SH-SY5Y (cell line): ENCODE measurements at regions not wholly inside any gene's neighbourhood (a gene's known extent, or its start where the extent isn't known, plus 50 kb on each side); places are given as distances from the start of the nearest gene placed in this dataset.

ENCODE experiments used
- GATA2 ChIP-seq: IDR thresholded peaks from 2 replicates; pipeline ENCODE4 v1.6.1; 2011; ENCODE audit warnings: mild to moderate bottlenecking, low read depth, low read length
- GATA3 ChIP-seq: IDR thresholded peaks from 2 replicates; pipeline ENCODE4 v1.6.1; 2011; ENCODE audit warnings: low read depth, mild to moderate bottlenecking, low read length, moderate library complexity

GRCh38 chr20:48298851-48299484 lies 513.7 kb upstream of the SULF2 start:
- TF ChIP-seq GATA2: peak; percentile 94
- peak; percentile 76 for TF ChIP-seq GATA3

- TF ChIP-seq GATA3 (no peak), GATA2 (no peak)
Measured at GRCh38 chr20:48298433-48298832, 513.2 kb upstream of the SULF2 start.

DNA sequence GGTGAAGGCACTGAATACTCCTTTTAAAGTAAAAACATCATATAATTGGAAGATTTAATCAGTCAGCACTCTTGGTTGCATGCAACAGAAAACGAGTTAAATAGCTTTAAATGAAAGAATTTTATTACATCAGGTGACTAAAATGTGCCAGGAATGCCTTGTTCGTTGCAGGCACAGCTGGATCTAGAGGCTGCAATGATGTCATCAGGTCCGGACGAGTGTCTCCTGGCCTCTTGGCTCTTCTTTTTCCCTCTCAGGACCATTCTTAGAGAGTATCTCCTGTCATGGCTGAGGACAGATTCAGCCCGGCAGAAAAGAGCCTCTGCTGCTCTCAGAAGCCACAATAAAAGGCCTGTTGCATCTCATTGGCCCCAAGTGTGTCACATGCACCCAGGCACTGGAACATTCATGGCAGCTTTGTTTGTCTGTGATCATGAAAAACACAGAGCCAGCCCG lies 510.7 kb upstream of the SULF2 start:
- TF ChIP-seq GATA3: no peak
- no peak for TF ChIP-seq GATA2

DNA sequence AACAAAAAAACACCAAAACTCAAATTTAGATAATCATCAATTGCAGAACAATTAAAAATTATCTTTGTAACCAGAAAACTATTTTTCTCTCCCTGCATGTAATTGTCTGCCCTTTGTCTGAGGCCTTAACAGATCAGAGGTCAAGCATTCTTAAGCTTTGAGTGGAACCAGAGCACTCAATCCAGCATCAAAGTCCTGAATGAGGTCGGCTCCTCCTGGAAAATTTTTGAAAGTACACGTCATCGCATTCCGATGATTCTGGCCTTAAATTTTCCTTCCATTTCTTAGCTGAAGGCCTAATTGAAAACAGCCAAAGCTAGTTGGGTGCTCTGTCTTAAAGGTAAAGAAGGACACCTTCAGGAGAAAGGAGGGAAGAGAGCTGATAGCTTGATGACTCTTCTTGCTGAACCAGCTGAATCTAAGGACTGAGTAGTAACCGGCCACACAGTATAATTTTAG lies 510.2 kb upstream of the SULF2 start:
- no peak; the same call in 1 of the 2 replicates for TF ChIP-seq GATA2
- no peak for TF ChIP-seq GATA3

DNA sequence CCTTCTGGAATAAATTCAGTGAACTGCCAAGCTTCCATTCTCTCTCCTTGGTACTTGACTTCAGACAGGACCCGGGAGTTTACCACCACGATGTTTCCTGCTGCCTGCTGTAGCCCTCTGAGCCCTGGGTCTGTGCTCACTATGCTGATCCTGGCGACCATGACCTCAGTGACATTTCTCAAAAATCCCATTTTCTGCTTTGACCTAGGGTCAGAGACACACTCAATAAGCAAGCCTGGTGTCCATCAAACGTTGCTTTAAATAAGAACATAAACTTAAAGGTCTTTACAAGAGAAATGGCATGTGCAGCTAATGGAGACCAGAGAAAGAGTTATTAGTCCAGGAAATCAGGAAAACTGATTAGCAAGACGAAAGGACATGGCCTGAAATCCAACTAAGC lies 509.7 kb upstream of the SULF2 start:
- TF ChIP-seq GATA3 (no peak), GATA2 (no peak)

DNA sequence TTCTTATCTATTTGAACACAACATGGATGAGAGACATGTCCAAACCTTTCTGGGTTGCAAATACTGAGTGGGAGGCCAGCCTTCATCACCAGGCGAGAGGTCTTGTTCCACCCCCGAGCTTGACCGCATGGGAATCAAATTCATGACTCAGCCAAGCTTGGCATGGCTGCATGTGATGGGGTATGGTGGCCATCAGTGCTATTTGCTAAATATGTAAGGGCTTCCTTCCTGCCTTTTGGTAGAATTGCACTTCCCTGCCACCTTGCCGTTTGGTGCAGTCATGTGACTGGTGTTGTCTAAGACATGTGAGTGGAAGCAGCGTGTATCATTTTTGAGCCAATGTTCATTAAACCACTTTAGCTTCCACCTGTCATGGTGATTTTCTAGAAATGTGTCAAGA lies 508.9 kb upstream of the SULF2 start:
- TF ChIP-seq GATA2 (no peak), GATA3 (no peak)

- TF ChIP-seq GATA2 (no peak), GATA3 (no peak)
Measured at GRCh38 chr20:48293671-48294070, 508.4 kb upstream of the SULF2 start.

DNA sequence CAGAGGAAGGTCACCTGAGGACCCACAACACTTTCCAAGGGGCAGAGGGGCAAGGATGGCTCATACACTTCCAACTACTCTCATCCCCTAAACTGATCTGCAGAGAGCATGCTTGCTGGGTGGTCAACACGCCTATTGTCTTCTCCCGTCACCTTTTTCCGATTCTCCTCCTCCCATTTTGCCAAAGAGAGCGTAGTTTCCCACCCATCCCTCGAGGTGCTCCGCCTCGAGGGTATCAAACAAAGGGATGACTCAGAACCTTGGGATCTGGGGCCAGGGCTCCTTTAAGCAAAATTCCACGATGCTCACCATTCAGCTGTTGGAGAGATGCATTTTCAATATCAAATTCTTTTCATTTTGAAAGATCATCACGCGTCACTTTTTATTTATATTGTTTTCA lies 507.5 kb upstream of the SULF2 start:
- TF ChIP-seq GATA2 (no peak), GATA3 (no peak)

DNA sequence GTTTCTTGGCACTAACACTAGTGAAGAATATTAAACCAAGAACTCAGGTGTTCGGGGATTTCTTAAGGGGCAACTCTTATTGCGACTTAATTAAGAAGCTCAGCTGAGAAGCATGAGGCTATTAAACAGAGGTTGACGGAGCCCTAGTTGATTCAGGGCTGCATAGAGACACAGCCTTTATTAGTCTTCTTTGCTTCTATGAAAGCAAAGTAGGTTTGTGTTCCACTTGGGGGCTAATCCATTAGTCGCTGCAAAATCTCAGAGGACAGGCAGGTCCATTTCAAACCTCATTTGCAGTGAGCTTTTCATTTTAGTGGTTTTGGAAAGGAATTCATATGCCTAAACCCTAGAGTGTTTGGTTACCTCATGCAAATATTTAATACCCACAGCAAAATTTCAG lies 506.6 kb upstream of the SULF2 start:
- TF ChIP-seq GATA2 (no peak), GATA3 (no peak)

GRCh38 chr20:48288930-48289507 lies 503.7 kb upstream of the SULF2 start:
- TF ChIP-seq GATA3 (no peak), GATA2 (no peak)

DNA sequence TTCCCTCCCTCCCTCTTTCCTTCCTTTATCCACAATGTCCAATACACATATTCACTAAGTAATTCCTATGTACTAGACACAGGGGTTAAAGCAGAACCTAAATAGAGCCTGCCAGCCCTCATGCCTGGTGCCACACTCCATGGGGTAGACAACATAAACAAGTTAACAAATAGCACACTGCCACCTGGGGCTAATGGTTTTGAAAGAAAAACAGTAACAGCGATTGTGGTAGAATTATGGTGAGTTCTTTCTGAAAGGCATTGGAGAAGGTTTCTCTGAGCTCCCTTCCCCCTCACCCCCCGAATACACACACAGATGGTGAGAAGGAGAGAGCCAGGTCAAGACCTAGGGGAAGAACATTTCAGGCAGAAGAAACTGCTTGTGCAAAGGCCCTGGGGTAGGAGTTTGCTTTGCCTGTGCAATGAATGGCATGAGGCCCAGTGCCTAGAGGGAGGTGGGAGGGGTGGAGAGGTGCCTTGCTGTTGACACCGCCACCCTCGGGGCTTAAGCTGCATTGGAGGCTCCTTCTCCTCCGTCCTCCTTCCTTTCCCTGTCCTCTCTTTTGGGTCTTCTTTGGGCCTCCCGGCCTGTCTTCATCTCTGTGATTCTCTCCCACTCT lies 502.4 kb upstream of the SULF2 start:
- TF ChIP-seq GATA2: no peak
- TF ChIP-seq GATA3: no peak

GRCh38 chr20:48287021-48287494 lies 501.8 kb upstream of the SULF2 start:
- TF ChIP-seq GATA3: no peak
- TF ChIP-seq GATA2: no peak

GRCh38 chr20:48286601-48287000 lies 501.3 kb upstream of the SULF2 start:
- TF ChIP-seq GATA2: no peak
- TF ChIP-seq GATA3: no peak

GRCh38 chr20:48285656-48286055 lies 500.4 kb upstream of the SULF2 start:
- TF ChIP-seq GATA2: no peak
- no peak for TF ChIP-seq GATA3

DNA sequence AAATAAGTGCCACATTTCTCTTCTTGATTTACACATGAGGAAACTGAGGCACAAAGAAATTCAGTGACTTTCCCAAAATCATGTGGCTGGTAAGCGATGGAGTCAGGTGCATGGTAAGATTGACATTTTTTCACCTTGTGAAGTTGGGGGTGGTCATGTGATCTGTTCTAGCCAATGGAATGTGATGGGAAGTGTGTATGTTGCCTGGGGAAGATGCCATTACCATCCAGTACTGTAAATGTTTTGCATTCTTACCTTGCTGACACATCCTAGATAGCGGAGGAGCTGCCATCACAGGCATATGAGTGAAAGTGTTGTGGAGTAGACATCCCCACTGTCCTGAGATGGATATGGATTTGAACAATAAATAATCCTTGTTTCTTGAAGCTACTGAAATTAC lies 499.6 kb upstream of the SULF2 start:
- TF ChIP-seq GATA3: no peak
- TF ChIP-seq GATA2: no peak
